NT2/D1 (cell line): ENCODE measurements at regions not wholly inside any gene's neighbourhood (a gene's known extent, or its start where the extent isn't known, plus 50 kb on each side); places are given as distances from the start of the nearest gene placed in this dataset.

Experiments used
- YY1 ChIP-seq: IDR thresholded peaks from 2 replicates; pipeline ENCODE4 v1.6.1; 2011; ENCODE audit not compliant: insufficient read length, insufficient read depth
- ZNF274 ChIP-seq: IDR thresholded peaks from 2 replicates; pipeline ENCODE4 v1.6.1; 2011; ENCODE audit warnings: mild to moderate bottlenecking, low read depth, low read length

DNA sequence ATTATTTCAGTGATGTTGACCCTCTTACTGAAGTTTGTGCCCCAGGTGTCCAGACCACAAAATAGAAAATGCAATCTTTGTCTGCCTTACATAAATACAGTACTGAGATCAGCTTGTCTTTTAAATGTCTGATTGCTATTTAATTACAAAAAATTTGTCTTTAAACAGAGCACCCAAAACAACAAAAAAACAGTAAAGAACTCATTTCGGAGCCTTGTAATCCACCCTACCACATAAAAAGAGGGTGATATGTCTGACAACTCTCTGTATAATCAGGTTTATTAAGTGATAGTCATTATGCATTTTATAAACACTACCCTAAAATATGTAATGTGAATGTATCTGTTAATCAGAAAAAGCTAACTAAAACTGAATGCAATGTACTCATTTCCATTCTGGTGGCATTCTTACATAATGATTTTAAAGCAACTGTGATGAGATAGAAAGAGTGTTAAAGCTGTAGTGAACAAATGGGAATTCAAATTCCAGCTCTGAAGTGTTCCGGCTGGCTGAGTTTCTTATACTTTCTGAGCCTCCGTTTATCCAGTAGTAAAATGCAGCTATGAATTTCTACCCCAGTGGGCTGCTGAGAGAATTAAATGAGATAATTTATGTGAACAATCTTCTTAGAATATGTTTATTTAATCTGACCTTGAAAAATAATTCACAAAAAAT is 486.6 kb downstream of the USP25 start:
- no peak for TF ChIP-seq ZNF274
- no peak for TF ChIP-seq YY1
